Prostate gland (tissue), 2 donors: ENCODE measurements at regions not wholly inside any gene's neighbourhood (a gene's known extent, or its start where the extent isn't known, plus 50 kb on each side); places are given as distances from the start of the nearest gene placed in this dataset.

ENCODE experiments used
- POLR2A ChIP-seq: fragments of 450-650 bp; IDR thresholded peaks from one replicate; pipeline ENCODE4 v1.6.1; 2016; ENCODE audit warnings: antibody characterized with exemption, mild to moderate bottlenecking
- POLR2AphosphoS5 ChIP-seq: sonication (generic); formaldehyde crosslinking; IDR thresholded peaks from one replicate; pipeline ENCODE4 v1.6.1; 2017; ENCODE audit warnings: antibody characterized with exemption
- TF ChIP-seq, protein P1 (sequence below), 4 experiments: fragments of 200-600 bp in 2 of 4; fragments of 450-650 bp in 2 of 4; sonication (generic) in 2 of 4; IDR thresholded peaks; 1 replicate in 3 of 4; 2 replicates in 1 of 4; pipeline ENCODE4 v1.5.1; 2016 to 2019; ENCODE audit warnings: antibody characterized with exemption in 4 of 4, mild to moderate bottlenecking in 2 of 4, moderate library complexity in 2 of 4

- TF ChIP-seq, protein P1, sequence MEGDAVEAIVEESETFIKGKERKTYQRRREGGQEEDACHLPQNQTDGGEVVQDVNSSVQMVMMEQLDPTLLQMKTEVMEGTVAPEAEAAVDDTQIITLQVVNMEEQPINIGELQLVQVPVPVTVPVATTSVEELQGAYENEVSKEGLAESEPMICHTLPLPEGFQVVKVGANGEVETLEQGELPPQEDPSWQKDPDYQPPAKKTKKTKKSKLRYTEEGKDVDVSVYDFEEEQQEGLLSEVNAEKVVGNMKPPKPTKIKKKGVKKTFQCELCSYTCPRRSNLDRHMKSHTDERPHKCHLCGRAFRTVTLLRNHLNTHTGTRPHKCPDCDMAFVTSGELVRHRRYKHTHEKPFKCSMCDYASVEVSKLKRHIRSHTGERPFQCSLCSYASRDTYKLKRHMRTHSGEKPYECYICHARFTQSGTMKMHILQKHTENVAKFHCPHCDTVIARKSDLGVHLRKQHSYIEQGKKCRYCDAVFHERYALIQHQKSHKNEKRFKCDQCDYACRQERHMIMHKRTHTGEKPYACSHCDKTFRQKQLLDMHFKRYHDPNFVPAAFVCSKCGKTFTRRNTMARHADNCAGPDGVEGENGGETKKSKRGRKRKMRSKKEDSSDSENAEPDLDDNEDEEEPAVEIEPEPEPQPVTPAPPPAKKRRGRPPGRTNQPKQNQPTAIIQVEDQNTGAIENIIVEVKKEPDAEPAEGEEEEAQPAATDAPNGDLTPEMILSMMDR (IDR thresholded peaks at IDR 0.05): no peak
- TF ChIP-seq POLR2A: no peak
- TF ChIP-seq POLR2AphosphoS5: no peak
These were observed 468.0 kb upstream of the ZMIZ1 start for GRCh38 chr10:78600740-78601139.
